NCI-H446 (cell line): ENCODE measurements at regions not wholly inside any gene's neighbourhood (a gene's known extent, or its start where the extent isn't known, plus 50 kb on each side); places are given as distances from the start of the nearest gene placed in this dataset.

Experiments
- DNase-seq, 2 experiments: peaks; one replicate each; lab custom pipeline; 2025; lab: John Stamatoyannopoulos, UW

DNA sequence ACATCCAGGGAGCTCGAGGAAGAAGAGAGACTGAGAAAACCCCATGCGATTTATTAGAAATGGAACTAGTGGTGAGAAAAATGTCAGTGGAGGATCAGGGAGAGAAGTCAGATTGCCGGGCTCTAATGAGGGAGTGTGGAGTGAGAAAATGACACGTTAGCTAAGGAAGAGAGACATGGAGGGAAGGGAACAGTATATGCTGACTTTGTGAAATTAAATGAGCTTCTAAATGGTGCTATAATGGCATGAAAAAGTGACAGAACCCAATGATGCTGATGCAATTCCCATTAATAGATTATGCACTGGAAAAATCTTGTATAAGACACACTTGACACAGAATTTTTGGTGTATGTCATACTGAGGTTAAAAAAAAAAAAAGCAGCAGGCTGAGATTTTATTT, 112.6 kb downstream of the HSPH1 start:
- DNase-seq: no peak

DNA sequence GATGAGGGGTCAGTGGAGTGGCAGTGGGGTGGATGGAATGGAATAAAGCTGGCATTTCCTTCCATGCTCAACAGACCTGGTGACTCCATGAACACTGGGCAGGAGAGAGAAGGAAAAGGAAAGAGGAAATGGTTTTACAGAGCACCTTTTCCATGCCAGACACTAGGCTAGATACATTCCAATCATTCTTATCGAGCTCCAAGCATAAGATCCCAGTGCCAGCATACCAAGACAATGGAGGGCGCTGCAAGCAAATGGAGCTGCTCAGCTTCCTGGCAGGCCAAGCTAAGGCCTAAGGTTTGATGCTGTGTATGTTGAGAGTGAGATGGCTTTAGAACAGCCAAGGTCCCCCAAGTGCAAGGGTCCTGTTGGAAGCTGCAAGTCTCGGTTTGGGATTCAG, 113.2 kb downstream of the HSPH1 start:
- DNase-seq: no peak

DNA sequence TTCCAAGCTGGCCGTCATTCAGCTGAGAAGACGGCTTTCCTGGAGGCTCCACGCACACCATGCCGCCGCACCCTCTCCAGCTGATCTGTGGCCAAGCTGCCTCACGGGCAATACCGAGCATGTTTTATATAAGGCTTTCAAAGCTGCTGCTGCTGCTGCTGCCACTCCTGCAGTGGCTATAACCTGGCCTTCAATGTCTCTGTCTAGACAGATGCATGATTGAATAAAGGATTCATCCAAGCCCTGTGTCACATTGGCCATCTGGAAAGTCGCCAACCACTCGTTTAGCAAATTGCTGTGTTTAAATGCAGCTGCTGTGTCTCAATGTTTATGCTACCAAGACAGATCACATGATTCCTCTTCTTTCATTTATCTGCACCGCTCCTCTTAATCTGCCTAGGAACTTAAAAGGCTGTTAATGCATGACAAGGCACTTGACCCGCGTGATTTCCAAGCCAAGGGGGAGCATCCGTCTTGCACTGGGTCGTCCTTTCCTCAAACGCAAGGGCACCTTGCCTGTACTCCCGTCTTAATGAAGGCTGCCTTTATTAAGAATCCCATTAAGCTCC, 114.3 kb downstream of the TEX26 start:
- peak in 1 of 2 experiments; percentile 49 for DNase-seq

DNA sequence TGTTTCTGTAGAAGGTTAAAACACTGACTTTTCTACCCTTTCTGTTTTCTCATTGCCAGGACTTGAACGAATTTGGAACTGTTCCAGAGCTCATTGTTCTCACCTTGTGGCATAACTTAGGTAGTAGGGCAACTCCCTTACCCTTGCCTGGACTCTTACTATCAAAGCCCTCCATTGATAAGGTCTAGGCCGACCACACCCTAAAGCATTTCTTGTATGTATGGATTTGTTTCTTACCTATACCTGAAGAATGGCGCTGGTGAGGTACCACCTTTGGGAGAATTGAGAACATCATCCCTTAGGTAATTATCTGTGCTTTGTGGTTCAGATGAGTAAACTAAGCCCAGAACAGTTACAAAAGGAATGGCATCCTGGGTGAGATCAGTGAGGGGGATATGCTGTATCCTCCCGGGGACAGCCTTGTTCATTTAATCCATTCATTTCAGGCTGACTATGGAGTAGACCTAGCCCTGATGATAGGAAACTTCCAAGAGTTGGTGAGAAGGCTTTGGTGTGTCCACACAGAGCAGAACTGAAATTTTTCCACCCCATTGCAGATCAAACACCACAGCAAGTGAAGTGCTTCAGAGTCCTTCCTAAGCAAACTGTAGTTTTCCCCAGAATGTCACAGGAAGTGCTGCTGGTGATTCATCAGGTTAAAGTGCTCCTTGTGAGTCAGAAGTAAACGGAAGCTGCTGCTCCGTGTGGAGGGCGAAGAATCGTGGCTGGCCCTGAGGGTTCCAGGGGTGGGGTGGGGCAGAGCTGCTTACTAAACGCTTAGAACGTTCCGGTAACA, 113.0 kb downstream of the TEX26 start:
- DNase-seq: no peak

DNA sequence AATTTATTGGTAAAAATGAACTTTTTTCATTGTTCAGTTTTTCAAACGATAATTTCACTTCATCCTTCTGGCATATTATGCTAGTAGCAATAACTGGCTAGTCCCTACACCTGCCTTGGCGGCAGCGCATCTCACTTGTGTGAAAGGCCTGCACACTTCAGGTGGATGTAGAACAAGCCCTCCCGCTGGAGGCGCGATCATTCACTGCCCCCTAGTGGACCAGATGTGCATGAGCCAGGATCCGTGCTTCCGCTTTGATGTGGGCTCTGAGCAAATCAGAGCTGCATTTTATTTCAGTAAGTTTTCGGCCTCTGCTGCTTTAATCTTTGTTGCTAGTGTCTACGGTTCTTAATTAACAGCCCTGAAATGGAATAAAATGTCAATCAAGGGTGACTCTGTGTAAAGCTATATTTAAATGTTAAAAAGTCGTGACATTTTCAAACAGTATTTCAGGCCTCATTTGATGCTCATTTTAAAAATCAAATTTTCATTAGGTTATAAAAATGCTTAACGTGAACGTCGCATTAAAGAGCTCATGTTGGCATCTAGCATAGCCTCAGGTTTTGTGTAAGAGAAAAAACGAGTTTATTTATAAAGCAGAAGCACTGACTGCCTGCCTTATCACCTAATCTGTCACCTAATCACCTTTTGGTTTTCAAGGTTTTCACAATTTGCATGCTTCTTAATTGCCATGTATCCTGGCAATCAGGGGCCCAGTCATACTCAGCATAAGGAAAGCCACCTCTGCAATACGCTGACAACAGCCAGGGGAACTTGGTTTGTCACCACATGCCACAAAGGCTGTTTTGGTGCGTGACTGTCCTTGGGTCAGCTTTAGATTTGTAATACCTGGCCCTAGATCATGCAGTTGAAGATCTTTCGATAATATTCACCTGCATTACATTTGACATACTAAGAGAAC, 112.2 kb downstream of the TEX26 start:
- peak; percentile 14 to 62 for DNase-seq

DNA sequence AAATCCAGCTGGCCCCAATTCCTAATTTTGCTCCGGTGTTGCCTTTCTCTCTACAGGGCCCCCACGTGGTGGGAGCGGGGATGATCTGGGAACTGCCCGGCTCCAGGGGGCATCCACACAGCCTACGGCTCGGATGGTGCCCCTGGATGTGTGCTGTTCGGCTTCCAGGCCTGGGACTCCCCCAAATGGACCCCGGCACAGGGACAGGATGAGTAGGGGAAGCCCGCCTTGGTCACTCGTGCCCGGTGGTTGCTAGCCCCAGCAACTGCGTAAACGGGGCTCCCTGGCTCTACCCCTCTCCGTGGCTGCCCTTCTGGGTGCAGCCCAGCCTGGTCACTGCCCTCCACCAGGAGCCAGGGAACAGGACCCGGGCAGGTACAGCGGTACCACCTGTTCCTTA, 111.5 kb downstream of the TEX26 start:
- DNase-seq: no peak

DNA sequence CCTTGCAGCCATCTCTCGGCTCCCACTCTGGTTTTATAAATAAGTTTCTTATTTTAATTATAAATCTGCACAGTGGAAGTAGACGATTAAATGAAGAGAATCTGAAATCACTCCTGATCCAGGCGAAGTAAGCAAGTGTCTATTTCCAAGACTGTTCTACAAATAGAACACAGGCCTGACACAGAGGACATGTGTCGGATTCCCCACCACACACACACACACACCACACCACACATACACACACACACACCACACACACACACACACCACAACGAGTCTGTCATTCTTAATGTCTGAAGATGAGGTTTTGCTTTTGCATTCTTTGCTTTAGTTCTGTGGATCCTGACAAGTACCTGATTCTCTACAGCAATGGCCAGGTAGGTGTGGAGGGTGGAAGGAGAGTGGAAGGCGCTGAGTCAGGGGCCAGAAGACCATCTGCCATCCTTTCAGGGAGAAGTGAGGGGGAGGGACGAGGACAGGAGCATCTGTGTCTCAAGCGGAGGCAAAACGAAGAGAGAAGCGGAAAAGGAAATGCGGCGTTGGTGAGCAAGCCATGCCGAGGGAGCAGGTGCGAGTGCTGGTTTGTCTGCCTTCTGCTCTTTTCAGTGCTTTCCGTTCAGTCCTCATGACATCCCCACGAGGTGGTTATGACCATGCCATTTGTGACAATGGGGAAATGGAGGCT, 110.2 kb downstream of the TEX26 start:
- no peak for DNase-seq

DNA sequence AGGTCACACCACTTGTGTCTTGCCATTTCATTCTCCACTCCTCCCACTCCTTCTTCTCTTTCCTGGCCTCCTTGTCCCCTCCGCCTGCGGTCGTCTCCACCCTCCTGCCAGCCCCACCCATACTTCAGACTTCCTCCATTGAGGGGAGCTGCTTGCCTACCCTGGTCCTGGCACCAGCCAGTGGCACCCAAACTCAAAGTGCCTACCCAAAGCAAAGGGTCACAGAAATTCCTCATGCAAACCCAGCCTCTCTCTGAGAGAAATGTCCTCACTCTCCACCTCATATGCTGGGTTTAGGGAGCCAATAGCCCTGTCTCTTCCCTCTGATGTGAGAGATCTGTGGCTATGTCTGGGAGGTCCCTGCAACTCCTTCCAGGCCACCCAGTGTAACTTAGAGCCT, 109.6 kb downstream of the TEX26 start:
- no peak for DNase-seq

DNA sequence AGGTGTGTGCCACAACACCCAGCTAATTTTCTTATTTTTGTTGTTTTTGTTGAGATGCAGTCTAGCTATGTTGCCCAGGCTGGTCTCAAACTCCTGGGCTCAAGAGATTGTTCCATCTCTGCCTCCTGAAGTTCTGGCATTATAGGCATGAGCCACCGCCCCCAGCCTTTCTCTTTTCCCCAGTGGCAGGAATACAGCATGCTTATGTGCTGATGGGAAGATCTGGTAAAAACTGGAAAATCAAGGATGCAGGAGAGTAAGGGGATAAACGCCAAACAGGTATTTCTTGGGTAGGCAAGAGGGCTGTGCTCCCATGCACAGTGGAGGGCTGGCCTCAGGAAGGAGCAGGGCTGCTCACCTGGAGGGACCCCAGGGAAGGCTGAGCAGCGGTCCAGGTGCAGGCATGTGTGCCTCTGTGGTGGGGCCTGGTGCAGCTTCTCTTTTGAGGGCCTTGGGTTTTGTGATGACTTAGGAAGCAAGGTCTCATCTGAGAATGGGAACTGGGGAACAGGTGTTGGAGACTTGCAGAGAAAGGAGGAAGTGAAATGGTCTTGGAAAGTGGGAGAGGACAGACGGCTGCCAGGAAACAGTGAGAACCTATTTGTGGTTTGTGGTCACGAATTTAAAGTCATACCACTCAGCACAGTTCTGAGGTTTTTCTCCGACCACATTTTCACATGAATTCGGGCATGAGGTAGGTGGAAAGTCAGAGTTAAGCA, 106.5 kb downstream of the TEX26 start:
- DNase-seq: no peak

DNA sequence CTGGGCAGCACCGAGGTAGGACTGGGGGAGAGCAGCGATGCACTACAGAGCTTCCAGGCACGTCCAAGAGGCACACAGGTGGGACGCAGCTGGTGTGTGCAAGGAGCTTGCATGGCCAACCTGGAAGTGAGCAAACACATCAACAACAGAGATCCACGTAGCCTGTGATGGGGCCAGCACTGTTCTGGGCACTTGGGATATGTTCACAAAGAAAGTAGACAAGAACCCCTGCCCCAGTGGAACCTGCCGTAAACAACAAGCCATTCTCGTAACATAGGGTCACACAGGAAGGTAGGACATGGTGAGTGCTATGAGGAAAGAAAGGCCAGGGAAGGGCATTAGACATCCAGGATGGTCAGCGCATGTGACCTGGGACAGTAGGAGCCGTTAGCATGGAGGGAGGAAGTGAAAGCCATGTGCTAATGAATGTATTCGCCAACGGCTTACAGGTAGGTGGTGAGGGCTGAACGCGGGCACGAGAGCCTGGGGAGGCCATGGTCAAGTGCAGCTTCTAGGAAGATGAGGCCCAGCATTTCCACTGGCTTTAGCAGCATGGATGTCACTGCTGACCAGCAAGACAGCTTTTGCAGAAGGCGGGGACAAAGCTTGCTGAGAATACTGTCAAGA, 105.5 kb downstream of the TEX26 start:
- no peak for DNase-seq

DNA sequence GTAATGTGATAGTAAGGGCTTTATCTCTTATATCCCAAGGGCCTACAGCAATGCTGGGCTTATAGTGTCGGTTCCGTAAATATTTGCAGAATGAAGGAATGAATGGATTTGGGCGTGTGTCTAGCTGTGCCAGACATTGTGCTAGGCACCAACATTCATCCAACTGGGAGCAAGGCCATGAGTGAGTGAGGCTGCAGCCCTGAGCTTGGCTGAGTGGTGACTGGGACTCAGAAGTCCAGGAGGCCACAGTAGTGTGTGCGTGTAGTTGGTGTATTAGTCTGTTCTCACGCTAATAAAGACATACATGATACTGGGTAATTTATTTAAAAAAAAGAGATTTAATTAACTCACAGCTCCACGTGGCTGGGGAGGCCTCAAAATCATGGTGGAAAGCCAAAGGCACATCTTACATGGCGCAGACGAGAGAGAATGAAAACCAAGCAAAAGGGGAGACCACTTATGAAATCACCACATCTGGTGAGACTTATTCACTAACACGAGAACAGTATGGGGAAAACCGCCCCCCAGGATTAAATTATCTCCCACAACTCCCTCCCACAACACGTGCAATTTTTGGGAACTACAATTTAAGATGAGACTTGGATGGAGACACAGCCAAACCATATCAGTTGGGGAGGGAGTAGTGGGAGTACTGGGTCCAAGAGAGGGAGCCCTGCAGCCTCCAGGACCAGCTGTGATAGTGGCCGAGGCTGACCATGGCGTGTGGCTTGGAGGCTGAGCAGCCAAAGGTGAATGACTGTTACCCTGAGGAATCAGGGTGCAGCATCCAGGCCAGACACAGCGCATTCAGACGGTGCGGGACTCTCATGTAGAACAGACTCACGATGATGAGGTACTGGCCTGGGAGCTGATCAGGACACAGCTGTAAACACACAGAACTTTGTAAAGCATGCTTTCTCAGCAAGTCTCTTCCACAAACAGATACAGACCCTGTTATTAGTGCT, 104.6 kb downstream of the TEX26 start:
- no peak for DNase-seq

DNA sequence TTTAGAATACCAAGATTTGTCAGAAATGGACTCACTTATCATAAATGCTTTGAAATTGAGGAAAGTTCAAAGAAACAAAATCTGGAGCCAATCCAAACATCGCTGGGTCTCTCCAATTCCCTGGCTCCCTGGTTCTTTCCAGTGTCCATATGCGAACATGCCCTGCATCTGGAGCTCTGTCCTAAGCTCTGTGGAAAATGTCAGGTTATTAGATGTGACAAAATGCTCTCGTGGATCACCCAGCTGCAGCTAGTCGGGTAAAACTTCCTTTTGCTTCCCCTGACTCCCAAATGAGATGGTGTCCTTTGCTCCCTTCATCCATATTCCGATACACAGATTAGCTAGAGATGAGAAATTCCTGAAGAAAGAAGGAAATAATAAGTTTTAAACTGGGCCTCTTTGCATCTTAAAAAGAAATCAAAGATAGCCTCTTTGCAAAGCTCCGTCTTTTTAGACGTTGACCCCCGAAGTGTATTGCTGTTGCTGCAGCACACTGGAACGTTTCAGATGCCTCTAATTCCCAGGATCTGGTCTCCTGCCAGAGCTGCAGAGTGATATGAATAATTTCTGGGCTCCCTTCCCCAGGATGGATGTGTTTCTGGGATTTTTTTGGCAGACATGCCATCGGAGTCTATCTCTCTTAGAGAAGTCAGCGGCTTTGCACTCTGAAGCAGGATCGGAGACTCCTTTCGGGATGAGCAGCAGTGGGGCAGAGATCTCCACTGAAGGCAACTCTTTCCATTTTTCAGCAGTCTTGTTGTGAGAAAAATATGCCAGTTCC, 102.9 kb downstream of the TEX26 start:
- DNase-seq: peak in 1 of 2 experiments; percentile 34

DNA sequence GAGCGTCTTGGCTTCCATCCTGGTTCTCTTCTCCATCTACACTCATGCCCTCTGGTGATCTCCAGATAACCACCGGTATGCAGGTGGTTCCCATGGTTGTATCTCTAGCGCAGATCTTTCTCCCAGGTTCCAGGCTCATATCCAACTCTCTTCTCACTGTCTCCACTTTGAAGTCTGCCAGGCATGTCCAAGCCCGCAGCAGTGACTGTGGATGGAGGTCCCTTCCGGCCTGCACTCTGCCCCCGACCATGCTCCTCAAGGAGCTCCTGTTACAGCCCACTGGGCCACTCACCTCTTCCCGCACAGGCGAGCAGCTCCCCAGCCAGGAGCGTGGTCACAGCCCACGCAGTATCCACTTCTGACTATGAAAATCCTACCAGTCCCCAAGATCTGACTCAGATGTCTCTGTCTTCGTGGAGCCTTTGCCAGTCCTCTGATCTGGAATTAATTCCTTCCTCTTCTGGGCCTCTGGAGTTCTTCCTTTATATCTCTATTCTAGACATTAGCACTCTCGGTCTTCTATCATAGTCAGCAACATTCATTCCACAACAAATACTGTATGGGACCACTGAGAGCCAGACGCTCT, 100.2 kb downstream of the TEX26 start:
- DNase-seq: no peak

DNA sequence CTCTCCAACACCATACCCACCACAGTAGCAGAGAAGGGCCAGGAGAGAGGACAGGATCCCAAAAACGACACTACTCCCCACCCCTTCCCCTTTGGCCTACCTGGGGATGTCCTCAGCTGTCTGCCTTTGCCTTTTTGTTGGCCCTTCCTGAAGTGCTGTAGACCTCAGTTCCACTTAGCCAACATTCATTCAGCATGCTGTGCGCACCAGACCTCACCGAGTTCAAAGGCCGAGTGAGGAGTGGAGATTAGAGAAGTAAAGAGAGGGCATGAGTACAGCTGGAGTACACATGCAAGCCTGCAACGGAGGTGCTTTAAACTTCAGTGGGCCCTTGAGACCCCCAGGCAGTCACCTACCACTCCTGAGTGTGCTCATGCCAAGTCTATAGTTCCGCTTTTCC, 99.0 kb downstream of the TEX26 start:
- no peak for DNase-seq

DNA sequence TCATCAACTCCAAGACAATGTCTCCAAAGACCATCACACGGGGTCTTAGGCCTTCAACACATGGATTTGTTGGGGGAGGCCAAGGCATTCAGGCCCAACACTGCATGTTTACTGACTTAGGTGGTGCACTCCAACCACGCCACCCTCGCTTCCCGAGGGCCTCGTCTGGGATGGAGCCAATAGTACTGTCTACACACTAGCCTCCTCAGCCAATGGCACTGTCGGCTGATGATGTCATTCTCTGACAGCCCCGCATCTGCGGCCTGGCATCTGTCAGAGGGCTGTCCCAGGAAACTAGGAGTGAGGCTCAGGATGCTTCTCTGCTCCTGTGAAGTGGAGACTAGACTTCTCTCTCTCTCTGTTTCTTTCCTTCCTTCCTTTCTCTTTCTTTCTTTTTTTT, 96.6 kb downstream of the TEX26 start:
- DNase-seq: peak; percentile 13 to 55

DNA sequence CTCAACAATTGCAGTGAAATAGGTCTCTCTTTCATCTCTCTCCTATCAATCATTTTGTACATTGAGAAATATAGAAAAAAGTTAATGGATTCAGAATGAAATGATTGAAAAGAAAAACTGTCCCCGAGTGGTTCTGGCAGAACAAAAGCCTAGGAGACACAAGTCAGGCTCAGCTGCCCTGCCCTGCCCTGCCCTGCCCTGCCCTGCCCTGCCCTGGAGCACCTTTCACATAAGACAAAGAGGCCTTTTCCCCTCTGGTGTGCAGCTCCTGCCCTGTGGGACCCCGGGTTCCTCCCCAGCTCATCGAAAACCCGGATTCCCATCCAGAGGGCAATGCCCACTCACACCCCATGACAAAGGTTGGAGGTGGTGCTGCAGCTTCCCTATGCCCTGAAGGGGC, 94.7 kb downstream of the TEX26 start:
- no peak for DNase-seq
